Neutrophil (primary cell): ENCODE measurements at regions not wholly inside any gene's neighbourhood (a gene's known extent, or its start where the extent isn't known, plus 50 kb on each side); places are given as distances from the start of the nearest gene placed in this dataset.

Experiments used
- H3K27ac ChIP-seq: fragments of 200-600 bp; sonication (generic); 2 replicates; pipeline ENCODE4 v1.5.1; 2016; ENCODE audit warnings: mild to moderate bottlenecking, moderate library complexity
- H3K27me3 ChIP-seq: fragments of 200-600 bp; sonication (generic); 2 replicates; pipeline ENCODE4 v1.6.0; 2016; ENCODE audit warnings: mild to moderate bottlenecking
- H3K36me3 ChIP-seq: fragments of 200-600 bp; sonication (generic); 2 replicates; pipeline ENCODE4 v1.5.1; 2017
- H3K4me1 ChIP-seq, 2 experiments: fragments of 200-600 bp in 1 of 2; sonication (generic) in 1 of 2; 1 replicate in 1 of 2; 2 replicates in 1 of 2; pipeline versions ENCODE4 v1.5.1 to v1.6.1; 2013 to 2016; ENCODE audit warnings: low read depth in 1 of 2, low read length in 1 of 2, mild to moderate bottlenecking in 1 of 2, moderate library complexity in 1 of 2; ENCODE audit not compliant: control insufficient read depth in 1 of 2, insufficient read depth in 1 of 2
- H3K4me3 ChIP-seq, 2 experiments: fragments of 200-600 bp in 1 of 2; sonication (generic) in 1 of 2; 1 replicate in 1 of 2; 2 replicates in 1 of 2; pipeline ENCODE4 v1.5.1; 2013 to 2016; ENCODE audit warnings: low read depth in 1 of 2, low read length in 1 of 2, mild to moderate bottlenecking in 1 of 2, moderate library complexity in 1 of 2
- H3K9me3 ChIP-seq: fragments of 200-600 bp; sonication (generic); 2 replicates; pipeline ENCODE4 v1.5.1; 2016
- CTCF ChIP-seq: fragments of 200-600 bp; sonication (generic); IDR thresholded peaks from 2 replicates; pipeline ENCODE4 v1.5.1; 2016; ENCODE audit warnings: antibody characterized with exemption

- H3K27me3 ChIP-seq, result no peaks in the 10 kb centered on the region
- no peaks in the 10 kb centered on the region for H3K4me1 ChIP-seq
- H3K4me3 ChIP-seq, result no peak overlapping the region
- no peaks in the 10 kb centered on the region for H3K36me3 ChIP-seq
- H3K9me3 ChIP-seq, result no peaks in the 10 kb centered on the region
- TF ChIP-seq CTCF, result no peak
- H3K27ac ChIP-seq, result no peak overlapping the region
These were observed 74.2 kb upstream of the CELF4 start for GRCh38 chr18:37639846-37640245.

DNA sequence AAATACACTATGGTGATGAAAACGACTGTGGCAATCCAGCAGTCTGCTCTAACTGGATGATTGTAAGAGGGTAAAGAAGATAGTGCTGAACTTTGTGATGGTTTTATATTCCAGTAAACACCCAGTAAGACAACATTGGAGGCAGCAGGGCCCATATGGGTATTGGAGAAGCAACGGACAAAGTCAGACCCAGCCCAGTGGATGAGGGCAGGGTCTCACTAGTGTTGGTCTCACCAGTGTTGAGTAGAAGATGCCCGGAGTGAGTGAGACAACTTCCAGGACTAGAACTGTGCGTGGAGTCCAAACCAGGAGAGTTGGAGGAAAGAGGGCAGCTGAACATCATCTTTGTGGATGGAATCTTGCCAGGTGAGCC is 71.9 kb upstream of the CELF4 start:
- no peak for TF ChIP-seq CTCF
- Histone ChIP-seq H3K36me3 (no peaks in the 10 kb centered on the region), H3K4me1 (no peaks in the 10 kb centered on the region), H3K27me3 (no peaks in the 10 kb centered on the region), H3K4me3 (no peak overlapping the region), H3K27ac (no peak overlapping the region), H3K9me3 (no peaks in the 10 kb centered on the region)

DNA sequence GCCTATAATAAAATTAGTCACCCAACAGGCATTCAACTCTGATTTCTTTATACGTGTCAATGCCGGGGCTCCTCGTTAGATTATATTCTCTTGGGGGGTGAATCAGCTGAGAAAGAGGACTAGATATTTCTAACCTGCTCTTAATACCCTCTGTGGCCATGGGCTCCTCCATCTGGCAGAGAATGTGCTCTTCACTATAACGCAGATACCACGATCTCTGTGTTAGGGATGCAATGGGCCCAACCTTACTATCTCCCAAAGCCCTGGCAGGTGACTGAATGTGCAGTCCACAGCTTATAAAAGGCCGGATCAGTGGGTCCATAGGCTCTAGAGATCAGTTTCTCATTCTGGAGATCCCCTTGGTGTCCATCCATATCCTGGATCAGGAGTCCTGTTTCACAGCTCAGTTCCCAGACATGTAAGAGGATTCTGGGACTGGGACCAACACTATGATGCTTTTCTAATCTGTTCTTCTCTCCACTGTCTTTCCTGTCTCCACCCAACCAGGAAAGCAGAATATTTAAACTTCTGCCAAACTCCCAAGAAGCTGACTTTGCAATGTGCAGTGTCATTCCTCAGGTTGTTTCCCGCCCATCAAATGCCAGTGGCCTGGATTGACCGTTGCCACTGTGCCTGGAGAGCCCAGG is 71.4 kb upstream of the CELF4 start:
- no peak overlapping the region for H3K4me3 ChIP-seq
- H3K27me3 ChIP-seq, result no peaks in the 10 kb centered on the region
- TF ChIP-seq CTCF, result no peak
- H3K9me3 ChIP-seq, result no peaks in the 10 kb centered on the region
- H3K4me1 ChIP-seq, result no peaks in the 10 kb centered on the region
- H3K36me3 ChIP-seq, result no peaks in the 10 kb centered on the region
- no peak overlapping the region for H3K27ac ChIP-seq

DNA sequence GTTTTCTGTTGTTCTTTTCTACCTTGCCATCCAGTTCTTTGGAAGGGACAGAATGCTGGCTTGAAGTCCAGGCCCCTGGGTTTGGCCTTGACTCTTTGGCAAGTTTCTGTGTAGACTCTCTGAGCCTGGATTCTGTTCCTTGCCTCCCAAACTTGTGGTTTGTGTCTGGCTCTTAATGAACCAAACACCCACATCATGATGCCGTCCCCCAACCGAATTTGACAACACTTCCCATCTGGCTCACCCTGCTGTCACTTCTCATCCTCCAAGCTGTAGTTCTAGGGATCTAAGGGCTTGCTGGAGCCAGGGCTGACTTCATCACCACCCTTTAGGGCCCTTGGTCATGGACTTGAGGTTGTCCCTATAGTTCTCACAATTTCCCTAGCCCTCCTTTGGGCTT is 68.9 kb upstream of the CELF4 start:
- H3K27me3 ChIP-seq, result no peaks in the 10 kb centered on the region
- H3K9me3 ChIP-seq, result no peaks in the 10 kb centered on the region
- no peak overlapping the region for H3K4me3 ChIP-seq
- no peaks in the 10 kb centered on the region for H3K36me3 ChIP-seq
- H3K27ac ChIP-seq, result no peak overlapping the region
- no peak for TF ChIP-seq CTCF
- no peaks in the 10 kb centered on the region for H3K4me1 ChIP-seq

DNA sequence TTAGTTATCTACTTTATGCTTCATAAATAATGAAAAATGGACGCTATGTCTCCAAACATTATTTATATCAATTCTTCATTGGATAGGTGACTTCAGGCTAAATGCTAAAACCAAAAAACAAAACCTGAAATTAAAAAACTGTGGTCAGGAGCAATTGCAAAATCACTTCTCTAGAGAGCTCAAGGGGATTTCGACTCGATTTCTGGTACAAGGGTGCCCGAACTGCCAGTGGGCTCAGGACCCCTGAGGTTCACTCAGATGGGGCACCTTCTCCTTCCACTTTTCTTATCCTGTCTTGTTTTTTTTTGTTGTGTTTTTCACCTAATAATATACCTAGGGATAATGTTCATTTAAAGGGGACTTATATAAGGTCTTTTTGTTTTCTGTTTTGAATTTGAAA is 65.8 kb upstream of the CELF4 start:
- no peak overlapping the region for H3K27ac ChIP-seq
- no peaks in the 10 kb centered on the region for H3K27me3 ChIP-seq
- no peak for TF ChIP-seq CTCF
- no peak overlapping the region for H3K4me3 ChIP-seq
- no peaks in the 10 kb centered on the region for H3K36me3 ChIP-seq
- no peaks in the 10 kb centered on the region for H3K4me1 ChIP-seq
- no peaks in the 10 kb centered on the region for H3K9me3 ChIP-seq

GRCh38 chr18:37630334-37630733 is 64.7 kb upstream of the CELF4 start:
- Histone ChIP-seq H3K36me3 (no peaks in the 10 kb centered on the region), H3K4me3 (no peak overlapping the region), H3K9me3 (no peaks in the 10 kb centered on the region), H3K4me1 (no peaks in the 10 kb centered on the region), H3K27me3 (no peaks in the 10 kb centered on the region), H3K27ac (no peak overlapping the region)
- TF ChIP-seq CTCF, result no peak
